Endothelial cell (in vitro differentiated cells): ENCODE measurements at regions not wholly inside any gene's neighbourhood (a gene's known extent, or its start where the extent isn't known, plus 50 kb on each side); places are given as distances from the start of the nearest gene placed in this dataset.
"Not testable (repeated sequence)": the region's sequence is repeated elsewhere in the genome, so short reads cannot be mapped to it uniquely, and the experiment has no call there.

Experiments
- DNase-seq: peaks from one replicate; pipeline ENCODE4 v3.0.0; 2021; ENCODE audit warnings: low spot score
- H3K27ac Mint-ChIP-seq: one replicate; pipeline ENCODE4 v1.8.0; 2021; ENCODE audit warnings: mixed read lengths, inconsistent platforms; ENCODE audit not compliant: unreplicated experiment
- H3K27me3 Mint-ChIP-seq: one replicate; pipeline ENCODE4 v1.8.0; 2021; ENCODE audit warnings: mild to moderate bottlenecking, moderate library complexity, mixed read lengths, inconsistent platforms; ENCODE audit not compliant: unreplicated experiment
- H3K36me3 Mint-ChIP-seq: one replicate; pipeline ENCODE4 v1.8.0; 2021; ENCODE audit warnings: mild to moderate bottlenecking, low read depth, mixed read lengths, inconsistent platforms; ENCODE audit not compliant: unreplicated experiment
- H3K4me1 Mint-ChIP-seq: one replicate; pipeline ENCODE4 v1.8.0; 2021; ENCODE audit warnings: mild to moderate bottlenecking, mixed read lengths, inconsistent platforms; ENCODE audit not compliant: unreplicated experiment
- H3K4me3 Mint-ChIP-seq: one replicate; pipeline ENCODE4 v1.8.0; 2021; ENCODE audit warnings: mild to moderate bottlenecking, mixed read lengths, inconsistent platforms; ENCODE audit not compliant: unreplicated experiment
- H3K9me3 Mint-ChIP-seq: one replicate; pipeline ENCODE4 v1.8.0; 2021; ENCODE audit warnings: mixed read lengths, inconsistent platforms; ENCODE audit not compliant: unreplicated experiment
- CTCF ChIP-seq: fragments of 200-600 bp; sonication (generic); IDR thresholded peaks from one replicate; pipeline ENCODE4 v1.5.0; 2021; ENCODE audit warnings: antibody characterized with exemption; ENCODE audit not compliant: unreplicated experiment

GRCh38 chr3:177711637-177712036 lies 514.4 kb upstream of the TBL1XR1 start:
- DNase-seq = no peak
- no peaks in the 10 kb centered on the region for H3K9me3 Mint-ChIP-seq
- H3K36me3 Mint-ChIP-seq = no peaks in the 10 kb centered on the region
- H3K4me1 Mint-ChIP-seq = no peaks in the 10 kb centered on the region
- no peak for TF ChIP-seq CTCF
- H3K4me3 Mint-ChIP-seq = no peak overlapping the region
- no peak overlapping the region for H3K27ac Mint-ChIP-seq
- no peaks in the 10 kb centered on the region for H3K27me3 Mint-ChIP-seq

DNA sequence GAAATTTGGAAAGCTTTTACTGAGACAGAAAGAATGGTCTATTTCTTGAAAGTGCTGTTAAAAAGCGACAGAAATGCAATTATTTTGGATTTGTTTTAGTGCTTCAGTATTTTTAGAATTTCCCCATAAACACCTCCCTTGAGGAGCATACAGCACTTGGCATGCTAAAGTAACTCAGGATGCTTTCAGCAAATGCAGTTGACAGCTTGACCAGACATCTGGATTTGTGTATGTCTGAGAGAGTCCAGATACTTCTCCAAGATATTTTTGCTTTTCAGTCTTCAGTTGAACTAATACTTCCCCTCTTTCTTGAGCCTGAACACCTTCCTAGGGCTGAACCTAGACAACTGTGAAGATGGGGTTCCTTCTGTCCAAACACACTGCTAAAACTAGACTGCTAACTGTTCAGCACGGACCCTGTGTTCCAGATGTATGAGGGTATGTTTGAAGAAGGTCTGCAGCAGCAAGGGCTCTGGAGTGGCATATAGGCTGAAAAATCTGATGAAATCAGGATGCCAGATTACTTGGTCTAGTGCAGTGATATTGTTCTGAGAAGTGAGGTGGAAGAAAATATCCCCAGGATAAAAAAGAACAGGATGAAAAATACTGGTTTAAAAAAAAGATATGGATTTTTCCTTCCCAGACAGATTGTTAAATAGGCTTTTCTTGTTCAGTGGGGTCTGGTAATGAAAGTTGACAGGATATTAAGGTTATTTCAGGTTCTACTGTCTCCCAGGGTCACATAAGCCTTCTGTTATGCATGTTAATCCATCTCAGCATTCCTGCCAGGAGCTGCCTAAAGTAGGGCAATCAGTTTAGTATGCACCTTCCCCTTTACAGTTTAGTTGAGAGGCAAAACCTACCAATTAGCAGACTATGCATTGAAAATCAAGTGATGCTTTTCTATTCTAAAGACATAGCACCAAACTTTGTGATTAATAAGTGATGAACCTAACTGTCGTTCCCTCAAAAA lies 516.9 kb upstream of the TBL1XR1 start:
- no peak overlapping the region for H3K4me3 Mint-ChIP-seq
- no peak for TF ChIP-seq CTCF
- no peak for DNase-seq
- no peaks in the 10 kb centered on the region for H3K9me3 Mint-ChIP-seq
- H3K36me3 Mint-ChIP-seq = no peaks in the 10 kb centered on the region
- no peaks in the 10 kb centered on the region for H3K27me3 Mint-ChIP-seq
- no peak overlapping the region for H3K27ac Mint-ChIP-seq
- H3K4me1 Mint-ChIP-seq = no peaks in the 10 kb centered on the region

GRCh38 chr3:177714945-177715344 lies 517.7 kb upstream of the TBL1XR1 start:
- H3K4me1 Mint-ChIP-seq = no peaks in the 10 kb centered on the region
- no peak overlapping the region for H3K4me3 Mint-ChIP-seq
- no peaks in the 10 kb centered on the region for H3K27me3 Mint-ChIP-seq
- no peak for TF ChIP-seq CTCF
- no peaks in the 10 kb centered on the region for H3K9me3 Mint-ChIP-seq
- DNase-seq = no peak
- H3K36me3 Mint-ChIP-seq = no peaks in the 10 kb centered on the region
- no peak overlapping the region for H3K27ac Mint-ChIP-seq

DNA sequence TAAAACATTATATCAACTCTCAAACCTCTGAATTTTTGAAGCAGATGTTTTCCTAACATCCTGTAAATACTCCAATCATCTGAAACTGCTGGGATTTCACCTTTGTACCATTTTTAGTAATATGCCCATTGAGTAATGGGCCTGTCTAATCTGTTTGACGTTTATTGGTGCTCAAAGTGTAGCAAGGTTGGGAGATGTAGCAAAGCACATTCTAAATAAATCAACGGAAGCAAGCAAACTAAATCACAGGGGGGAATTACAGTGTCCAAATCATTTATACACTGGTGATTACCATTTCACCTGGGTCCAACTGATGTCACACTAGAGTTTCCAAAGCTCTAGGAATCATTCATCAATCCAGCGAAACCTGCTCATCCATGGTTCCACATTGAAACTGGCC lies 518.7 kb upstream of the TBL1XR1 start:
- DNase-seq = no peak
- H3K27ac Mint-ChIP-seq = no peak overlapping the region
- no peaks in the 10 kb centered on the region for H3K4me1 Mint-ChIP-seq
- H3K4me3 Mint-ChIP-seq = no peak overlapping the region
- no peaks in the 10 kb centered on the region for H3K9me3 Mint-ChIP-seq
- TF ChIP-seq CTCF = no peak
- no peaks in the 10 kb centered on the region for H3K36me3 Mint-ChIP-seq
- no peaks in the 10 kb centered on the region for H3K27me3 Mint-ChIP-seq

- DNase-seq, H3K27me3 Mint-ChIP-seq, H3K4me3 Mint-ChIP-seq, H3K36me3 Mint-ChIP-seq, H3K9me3 Mint-ChIP-seq, H3K27ac Mint-ChIP-seq: not testable (repeated sequence)
- H3K4me1 Mint-ChIP-seq = peaks cover 14% of the 10 kb centered on the region
These were observed 523.6 kb upstream of the TBL1XR1 start for GRCh38 chr3:177720927-177721326.
